NCI-H82 treated with DMSO at 0.1 percent for 48 hours (cell line): ENCODE measurements at regions not wholly inside any gene's neighbourhood (a gene's known extent, or its start where the extent isn't known, plus 50 kb on each side); places are given as distances from the start of the nearest gene placed in this dataset.

Experiments used
- DNase-seq: peaks from one replicate; lab custom pipeline; 2025; ENCODE audit not compliant: unreplicated experiment; lab: John Stamatoyannopoulos, UW

DNA sequence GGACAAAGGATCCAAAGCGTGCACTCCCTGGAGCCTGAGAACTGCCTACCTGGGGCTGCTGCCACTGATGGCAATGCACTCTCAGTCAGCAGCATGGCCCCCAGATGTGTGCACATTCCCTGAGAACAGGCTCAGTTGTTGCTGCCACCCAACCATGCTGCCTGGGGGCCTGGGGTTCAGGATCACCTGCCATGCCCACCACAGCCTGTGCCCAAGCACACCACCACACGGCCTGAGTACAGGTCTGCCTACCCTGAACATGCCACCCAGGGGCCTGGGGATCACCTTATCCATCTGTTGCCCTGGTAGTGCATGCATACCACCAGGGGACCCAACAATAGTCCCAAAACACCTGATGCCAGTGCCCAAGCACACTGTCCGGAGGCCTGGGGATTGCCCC lies 1174.5 kb downstream of the SORCS1 start:
- no peak for DNase-seq

DNA sequence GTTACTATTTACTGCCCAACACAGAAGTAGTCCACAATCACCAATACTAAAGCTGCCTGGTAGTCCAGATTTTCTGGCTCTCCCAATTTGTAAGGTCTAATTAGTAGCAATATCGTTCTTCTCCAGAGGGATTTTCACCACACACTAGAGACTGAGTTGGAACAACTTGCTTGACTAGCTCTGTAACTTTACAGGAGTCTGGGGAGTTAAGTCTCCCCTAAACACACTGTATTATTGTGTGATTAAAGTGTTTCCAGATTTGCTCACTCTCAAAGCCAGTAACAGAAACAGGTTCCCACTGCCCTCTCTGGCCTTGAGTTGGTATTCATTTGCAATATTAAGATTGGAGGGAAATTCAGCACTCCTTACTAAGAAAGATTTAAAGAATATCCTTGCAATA lies 1175.7 kb downstream of the SORCS1 start:
- DNase-seq: no peak

DNA sequence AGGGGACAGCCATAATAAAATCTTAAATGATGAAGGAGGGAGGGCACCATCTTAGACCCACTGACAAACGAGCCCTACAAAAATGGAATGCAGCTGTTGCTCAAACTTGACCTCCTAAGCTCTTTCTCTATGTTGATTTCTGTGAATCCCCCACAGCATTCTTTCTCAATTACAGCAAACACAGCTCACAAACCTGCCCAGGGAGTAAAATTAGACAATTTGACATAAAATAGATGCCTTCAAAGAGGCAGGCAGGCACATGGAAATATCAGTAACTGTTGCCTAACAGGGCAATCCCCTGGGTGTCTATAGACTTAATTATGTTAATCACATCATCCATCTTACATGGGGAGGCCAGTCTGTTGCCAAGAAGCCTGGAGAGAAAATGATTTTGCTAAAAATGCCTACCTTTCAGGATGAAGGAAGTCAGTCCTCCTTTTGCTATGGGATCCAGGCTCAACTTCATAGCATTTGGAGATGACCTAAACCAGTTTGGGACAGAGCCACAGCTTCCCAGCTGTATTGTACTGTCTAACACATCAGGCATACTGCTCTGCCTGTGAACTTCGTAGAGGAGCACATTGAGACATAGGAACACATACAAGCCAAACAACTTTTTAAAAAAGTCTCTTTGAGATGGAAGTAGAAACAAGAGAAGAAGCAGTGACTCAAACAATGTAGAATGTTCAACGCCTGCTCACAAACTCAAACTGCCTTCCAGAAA lies 1177.4 kb downstream of the SORCS1 start:
- no peak for DNase-seq

DNA sequence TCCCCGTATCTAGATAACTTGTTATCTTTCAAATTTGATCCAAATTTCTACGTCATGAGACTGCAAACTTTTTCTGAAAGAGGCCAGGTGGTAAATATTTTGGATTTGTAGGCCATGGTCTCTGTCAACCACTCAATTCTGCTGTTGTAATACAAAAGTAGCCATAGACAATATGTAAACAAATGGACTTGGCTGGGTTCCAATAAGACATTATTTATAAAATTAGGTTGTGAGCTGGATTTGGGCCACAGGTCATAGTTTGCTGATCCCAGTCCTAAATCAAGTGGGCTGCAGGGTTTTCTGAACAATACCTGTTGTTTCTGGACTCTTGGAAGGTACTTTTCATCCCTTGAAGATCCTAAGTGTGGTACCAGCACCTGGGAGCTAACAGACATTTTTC lies 1178.0 kb downstream of the SORCS1 start:
- DNase-seq: no peak

DNA sequence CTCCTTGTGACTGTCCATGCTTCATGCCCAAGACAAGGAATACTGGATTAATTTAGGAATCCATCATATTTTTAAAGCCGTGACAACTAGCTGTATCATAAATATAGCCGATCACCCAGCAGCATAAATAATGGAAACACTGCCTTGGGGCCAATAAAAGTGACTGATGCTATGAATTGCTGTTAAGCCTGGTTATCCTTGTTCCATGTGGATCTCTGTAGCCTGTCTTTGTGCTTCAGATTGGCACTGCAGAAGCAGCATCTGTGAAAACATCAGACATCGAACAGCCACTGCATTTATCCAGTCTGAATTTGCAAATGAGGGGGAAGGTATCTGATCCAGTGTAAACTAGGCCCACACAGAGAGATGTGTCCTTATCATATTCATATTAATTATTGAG lies 1181.8 kb downstream of the SORCS1 start:
- DNase-seq: no peak

DNA sequence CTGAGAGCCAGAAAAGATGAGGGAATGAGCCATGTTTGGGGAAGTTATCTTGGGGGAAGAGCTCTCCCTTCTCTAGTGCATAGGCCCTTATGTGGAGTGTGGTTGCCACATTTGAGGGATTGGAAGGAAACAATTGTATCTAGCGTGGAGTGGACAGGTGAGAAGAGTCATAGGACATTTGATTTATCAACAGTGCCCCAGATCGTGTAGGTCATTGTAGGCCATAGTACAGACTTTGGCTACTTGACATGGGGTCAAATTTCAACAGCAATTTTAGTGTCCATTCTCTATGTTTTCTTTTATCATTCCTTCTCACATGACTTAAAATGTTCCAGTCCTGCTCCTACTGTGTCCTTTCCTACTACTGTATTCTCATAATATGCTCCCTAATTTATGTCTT lies 1182.8 kb downstream of the SORCS1 start:
- DNase-seq: no peak

DNA sequence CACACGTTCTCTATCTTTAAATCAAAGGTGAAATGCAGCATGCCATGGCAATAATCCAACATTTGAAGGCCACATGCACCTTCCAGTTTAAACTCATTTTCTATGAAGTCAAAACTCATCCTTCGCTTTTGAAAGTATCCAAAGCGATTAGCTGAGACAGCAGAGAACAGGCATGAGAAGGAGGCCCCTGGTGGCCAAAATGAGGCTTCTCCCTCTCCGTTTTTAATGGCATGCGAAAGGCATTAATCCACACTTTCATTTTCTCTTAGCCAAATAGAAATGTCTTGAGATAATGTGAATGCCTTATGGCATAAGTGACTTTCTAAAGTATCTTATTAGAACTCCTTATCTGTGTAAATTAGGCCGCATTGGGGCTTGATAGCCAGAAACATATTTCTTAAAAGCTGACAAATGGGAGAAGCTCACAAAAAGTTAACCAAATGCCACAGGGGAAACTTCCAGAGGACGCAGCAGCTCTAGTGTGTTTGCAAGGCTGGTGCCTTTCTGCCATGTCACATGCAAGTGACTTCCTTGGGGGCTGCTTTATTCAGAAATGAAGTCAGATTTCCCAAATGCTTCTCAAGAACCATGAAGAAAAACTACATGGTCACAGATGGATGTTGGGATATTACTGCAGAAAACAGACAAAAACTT lies 1189.6 kb downstream of the SORCS1 start:
- DNase-seq: no peak

DNA sequence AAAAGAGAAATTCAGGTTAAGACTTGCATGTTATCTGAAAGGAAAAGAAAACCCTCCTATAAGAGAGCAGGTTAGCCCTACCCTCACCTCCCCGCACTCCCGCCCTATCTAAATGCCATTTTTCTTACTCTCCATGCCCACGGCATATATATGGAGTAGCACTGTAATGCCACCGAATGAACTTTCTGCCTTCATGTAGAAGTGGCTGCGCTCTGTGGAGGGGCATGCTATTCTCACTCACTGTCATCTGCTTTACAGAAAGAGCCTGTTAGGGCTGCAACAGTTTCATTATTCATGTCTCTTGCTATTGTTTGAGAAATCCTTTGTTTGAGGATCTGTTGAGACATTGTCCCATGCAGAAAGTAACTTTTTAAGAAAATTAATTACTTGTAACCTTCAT lies 1190.6 kb downstream of the SORCS1 start:
- no peak for DNase-seq

DNA sequence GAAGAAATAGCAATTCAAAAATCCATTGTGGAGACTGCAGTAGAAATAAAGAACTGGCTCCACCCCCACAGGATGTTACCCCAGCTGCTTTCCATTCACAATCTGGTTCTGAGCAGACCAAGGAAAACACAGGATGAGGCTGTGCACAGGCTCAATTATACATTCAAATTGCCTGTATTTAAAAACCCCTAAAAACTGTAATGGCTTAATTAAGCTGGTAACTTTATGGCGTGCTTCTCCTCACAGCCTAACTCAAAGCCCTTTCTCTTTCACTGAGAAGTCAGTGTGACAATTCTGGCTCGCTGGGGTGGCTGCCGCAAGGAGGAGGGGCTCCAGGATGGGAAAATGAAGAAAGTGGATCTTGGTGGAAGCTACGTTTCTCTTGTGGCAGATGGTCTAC lies 1191.1 kb downstream of the SORCS1 start:
- DNase-seq: peak; percentile 3

DNA sequence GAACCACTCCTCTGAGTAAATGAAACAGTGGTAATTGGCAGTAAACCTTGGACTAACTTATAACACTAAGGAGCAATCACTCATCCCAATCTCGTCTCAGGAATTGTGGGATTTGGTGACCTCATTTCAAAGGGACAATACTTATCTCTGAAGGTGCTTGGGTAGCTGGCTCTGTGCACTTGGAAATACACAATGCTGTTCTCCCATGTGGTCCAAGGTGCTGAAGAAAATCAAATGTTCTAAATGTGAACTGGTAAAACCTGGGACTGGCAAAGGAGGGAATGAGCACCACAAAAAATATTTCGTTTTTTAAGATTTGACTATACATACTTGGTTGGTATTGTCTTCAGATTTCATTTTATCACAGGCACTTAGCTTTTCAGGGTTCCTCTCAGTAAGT lies 1193.0 kb downstream of the SORCS1 start:
- DNase-seq: no peak

DNA sequence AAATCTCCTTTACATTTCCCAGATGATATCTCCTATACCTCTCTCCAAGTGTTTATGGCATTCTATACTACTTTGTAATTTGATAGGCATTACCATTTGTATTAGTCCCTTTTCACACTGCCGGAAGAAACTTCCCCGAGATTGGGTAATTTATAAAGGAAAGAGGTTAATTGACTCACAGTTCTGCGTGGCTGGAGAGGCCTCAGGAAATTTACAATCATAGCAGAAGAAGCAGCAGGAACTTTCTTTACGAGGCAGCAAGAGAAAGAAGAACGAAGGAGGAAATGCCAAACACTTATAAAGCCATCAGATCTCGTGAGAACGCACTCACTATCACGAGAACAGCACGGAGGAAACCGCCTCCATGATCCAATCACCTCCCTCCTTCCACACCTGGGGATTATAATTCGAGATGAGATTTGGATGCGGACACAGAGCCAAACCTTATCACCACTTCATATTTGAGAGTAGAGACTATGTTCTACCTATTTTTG lies 1194.6 kb downstream of the SORCS1 start:
- DNase-seq: no peak

DNA sequence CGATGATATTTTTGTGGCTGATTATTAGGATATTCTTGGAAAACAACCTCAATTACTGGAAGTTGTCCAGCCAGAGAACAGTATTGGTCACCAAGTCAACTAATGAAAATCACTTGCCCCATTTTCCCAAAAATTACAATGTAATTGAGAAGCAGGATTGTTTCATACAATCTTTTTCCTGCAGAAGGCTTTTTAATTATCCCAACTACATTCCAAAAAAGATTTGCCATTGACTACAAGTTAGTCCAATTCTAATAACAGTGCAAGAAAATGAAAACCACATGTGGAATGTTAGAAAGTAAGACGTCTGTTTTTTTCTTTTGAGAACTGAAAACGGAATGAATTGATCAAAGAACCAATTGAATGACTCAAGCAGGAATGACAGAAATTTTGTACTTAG lies 1195.8 kb downstream of the SORCS1 start:
- DNase-seq: no peak

DNA sequence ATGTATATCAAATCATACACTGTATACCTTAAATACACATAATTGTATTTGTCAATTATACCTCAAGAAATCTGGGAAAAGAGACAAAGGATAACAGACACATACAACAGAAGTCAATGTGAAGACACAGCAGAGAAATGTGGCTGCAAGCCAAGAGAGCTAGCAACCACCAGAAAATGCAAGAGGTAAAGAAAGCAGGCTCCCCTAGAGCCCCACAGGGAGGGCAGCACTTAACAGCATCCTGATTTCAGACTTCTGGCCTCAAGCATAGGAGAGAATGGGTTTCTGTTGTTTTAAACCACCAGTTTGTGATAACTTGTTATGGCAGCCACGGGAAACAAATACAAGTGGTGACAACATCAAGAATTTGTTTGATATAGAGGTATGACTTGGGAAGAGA lies 1197.2 kb downstream of the SORCS1 start:
- no peak for DNase-seq

DNA sequence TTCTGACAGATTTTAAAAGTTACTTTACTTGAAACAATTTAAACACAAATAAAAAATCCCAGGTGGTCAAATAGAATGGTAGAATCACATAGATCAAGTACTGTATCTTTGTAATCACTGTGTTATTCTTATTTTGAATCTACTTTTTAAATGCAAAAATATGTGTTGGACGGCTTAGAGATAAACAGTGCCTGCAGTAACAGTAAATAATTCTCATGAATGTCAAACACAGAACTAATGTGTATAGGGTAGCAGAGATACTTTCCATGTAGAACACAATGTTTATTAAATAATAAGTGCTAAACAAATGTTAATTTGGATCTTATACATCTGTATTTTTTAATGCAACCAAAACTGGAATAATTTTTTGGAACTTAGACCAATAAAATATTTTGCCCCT lies 1199.4 kb downstream of the SORCS1 start:
- no peak for DNase-seq

DNA sequence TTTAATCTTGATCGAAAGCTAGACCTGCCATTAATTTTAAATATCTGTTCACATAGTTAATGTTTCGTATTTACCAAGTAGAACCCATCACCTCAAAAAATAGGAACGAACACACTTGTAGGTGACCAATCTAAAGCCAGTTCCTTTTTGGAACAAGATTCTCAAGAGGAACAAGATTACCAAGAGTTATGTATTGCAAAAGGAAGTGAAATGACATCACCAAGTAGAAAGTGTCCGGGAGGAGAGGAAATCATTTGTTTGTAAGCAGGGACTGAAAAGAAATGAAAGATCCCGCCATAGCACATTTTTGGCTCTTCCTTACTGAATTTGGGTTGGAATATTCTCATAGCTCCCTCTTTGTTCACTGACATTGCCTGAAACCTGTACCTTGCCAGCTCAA lies 1200.5 kb downstream of the SORCS1 start:
- no peak for DNase-seq

DNA sequence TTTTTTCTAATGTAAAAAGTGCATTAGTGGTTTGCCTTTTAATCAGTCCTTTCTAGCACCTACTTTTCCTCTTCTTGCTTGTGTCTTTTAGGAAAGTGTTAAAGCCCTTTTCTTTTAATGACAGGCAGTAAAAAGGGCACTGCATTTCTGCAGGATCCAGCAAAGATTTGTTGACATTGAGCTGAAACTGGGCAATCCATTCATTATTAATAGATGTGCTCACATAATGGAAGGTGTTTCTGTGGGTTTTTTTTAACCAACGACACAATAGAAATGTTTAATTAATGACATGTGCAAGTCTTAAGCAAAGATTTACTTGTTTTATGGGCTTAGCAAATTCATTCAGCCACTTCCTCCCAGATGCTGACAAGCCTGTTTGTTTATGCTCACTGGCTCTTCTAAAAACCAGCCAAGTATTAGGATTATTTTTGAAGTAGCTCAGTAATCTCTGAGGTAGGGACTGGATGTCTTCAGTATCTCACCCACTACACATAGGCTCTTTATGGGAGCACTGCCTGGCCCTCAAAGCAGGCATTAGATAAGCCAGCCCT lies 1201.1 kb downstream of the SORCS1 start:
- no peak for DNase-seq

DNA sequence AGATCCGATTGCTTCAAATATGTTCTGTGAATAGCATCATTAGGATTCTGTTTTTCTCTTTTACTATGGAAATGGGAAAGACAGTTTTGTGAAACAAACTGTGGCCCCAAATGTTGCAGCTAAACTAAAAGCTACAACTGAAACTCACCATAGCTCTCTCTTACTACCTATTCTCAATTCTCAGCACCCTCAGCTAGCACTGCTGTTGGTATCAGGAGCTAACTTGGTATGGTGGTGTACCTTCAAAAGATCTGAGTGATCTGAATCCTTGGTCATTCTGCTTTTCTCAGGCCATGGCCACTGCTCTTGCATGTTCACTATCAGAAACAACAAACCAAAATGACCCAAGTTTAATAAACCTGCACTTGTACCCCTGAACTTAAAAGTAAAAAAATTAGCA lies 1208.0 kb downstream of the SORCS1 start:
- DNase-seq: no peak

DNA sequence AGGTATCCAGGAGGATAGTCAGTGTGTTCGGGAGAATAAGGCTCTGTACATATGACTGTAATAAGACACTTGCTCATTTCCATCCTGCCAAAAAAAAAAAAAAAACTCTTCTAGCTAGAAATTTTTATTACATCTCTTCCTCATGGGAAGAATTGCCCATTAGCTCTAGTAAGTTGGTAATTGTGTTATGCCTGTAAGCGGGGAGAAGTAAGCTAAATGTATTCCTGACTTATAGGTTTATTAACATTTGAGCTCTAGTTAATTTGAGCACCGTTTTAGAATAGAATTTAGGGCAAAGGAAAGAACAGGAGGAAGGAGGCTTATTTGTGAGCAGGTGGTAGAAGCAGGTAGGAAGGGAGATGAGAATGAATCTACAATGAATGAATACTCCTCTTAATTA lies 1210.6 kb downstream of the SORCS1 start:
- DNase-seq: no peak

DNA sequence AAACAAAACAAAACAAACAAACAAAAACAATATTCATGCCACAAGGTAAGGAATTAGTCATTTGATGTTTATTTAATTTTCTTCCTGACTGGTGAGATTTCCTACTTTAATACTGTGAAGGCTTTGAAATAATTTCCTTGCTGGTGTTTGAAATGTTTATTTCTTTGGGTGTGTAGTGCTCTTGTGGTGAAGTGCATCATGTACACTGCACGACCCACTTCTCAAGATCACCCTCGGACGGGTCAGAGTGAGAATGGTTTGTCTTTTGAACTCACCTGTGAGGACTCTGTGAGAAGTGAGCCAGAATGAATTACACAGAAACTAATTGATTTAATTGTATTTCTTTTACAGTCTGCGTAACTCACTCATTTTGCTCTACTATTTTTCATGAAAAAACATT lies 1211.5 kb downstream of the SORCS1 start:
- no peak for DNase-seq

DNA sequence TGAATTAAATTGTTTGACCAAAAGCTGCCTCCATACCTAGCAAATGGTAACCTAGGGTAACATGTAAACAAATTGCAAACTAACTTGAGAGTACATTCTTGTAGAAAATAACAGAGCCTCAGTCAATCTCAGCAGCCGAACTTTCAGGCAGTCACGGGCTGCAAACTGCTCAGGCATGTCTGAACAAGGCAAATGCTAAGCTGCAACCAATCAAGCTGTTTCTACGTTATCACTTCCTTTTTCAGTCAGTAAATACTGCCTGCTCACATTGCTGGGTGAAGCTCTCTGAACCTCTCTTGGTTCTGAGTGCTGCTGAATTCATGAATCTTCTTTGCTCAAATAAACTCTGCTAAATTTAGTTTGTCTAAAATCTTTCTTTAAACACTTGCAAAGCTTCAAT lies 1212.4 kb downstream of the SORCS1 start:
- DNase-seq: no peak

DNA sequence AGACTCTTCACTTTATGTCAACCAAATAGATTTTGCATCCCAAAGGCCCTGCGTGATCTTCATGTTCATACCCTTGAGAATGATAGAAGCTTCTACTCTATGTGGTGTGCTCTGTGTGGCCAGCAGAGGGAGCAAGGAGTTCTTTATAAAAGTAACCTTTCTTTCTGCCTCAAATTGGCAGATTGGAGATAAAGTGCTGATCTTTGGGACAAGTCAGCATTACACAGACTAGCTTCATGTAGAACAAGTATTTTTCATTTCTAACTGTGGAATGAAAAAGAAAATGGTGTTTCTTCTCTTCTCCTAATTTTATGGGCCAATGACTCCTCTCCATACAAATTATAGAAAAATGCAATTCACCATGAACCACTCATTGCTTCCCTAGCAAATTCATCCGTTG lies 1214.1 kb downstream of the SORCS1 start:
- DNase-seq: no peak

DNA sequence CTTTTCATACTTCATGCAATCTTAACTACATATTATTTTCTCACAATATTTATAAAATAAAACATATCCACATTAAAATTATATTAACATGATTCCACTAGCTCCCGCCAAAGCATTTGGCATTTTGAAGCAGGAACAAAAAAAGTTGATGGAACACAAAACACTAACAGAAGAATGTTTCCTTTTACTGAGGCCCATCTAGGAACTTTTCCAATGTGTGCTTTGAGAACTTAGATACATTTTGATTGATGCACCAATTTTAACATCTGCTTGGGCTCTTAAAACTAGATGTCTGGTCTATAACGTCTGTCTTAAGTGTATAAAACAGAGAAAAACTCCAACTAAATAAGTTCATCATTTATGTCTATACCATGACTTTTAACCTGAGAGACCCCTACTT lies 1214.8 kb downstream of the SORCS1 start:
- no peak for DNase-seq
